Sigmoid colon (tissue), 6 donors: ENCODE measurements at regions not wholly inside any gene's neighbourhood (a gene's known extent, or its start where the extent isn't known, plus 50 kb on each side); places are given as distances from the start of the nearest gene placed in this dataset.

Experiments used
- DNase-seq: peaks from one replicate; pipeline ENCODE4 v3.0.0-alpha.2; 2019
- H3K27ac ChIP-seq, 4 donors: fragments of 200-600 bp; sonication (generic); one replicate each; pipeline ENCODE4 v1.5.1; 2016 to 2019; ENCODE audit warnings: mild to moderate bottlenecking in 1 of 4
- H3K27me3 ChIP-seq, 3 donors: fragments of 200-600 bp; sonication (generic); one replicate each; pipeline ENCODE4 v1.5.1; 2019; ENCODE audit warnings: mild to moderate bottlenecking in 1 of 3
- H3K36me3 ChIP-seq, 4 donors: fragments of 200-600 bp; sonication (generic); one replicate each; pipeline ENCODE4 v1.5.1; 2016 to 2019
- H3K4me1 ChIP-seq, 4 donors: fragments of 200-600 bp; sonication (generic); one replicate each; pipeline ENCODE4 v1.5.1; 2017 to 2019
- H3K4me3 ChIP-seq, 4 donors: fragments of 200-600 bp; sonication (generic); one replicate each; pipeline ENCODE4 v1.5.1; 2017 to 2019; ENCODE audit warnings: mild to moderate bottlenecking in 2 of 4, moderate library complexity in 1 of 4
- H3K9me3 ChIP-seq, 4 donors: fragments of 200-600 bp in 3 of 4; sonication (generic) in 3 of 4; one replicate each; pipeline versions ENCODE4 v1.5.1 to v1.6.1; 2013 to 2019
- EP300 ChIP-seq, 4 donors: sonication (generic); formaldehyde crosslinking; IDR thresholded peaks; one replicate each; pipeline ENCODE4 v1.6.1; 2017; ENCODE audit warnings: antibody characterized with exemption in 4 of 4
- POLR2A ChIP-seq, 2 donors: fragments of 450-650 bp; IDR thresholded peaks; one replicate each; pipeline ENCODE4 v1.6.1; 2016; ENCODE audit warnings: antibody characterized with exemption in 2 of 2, mild to moderate bottlenecking in 2 of 2, moderate library complexity in 2 of 2
- POLR2AphosphoS5 ChIP-seq, 4 donors: sonication (generic); formaldehyde crosslinking; IDR thresholded peaks; one replicate each; pipeline ENCODE4 v1.6.1; 2017; ENCODE audit warnings: antibody characterized with exemption in 4 of 4
- WGBS, 2 donors: extraction: QIAGEN DNeasy Blood & Tissue Kit; methylation state at CpG; one replicate each; pipeline ENCODE4 v1.1.7; 2013; 5-methylcytosine and 5-hydroxymethylcytosine counted together
- intact Hi-C: fragments of 100-400 bp; cut with DNase I; formaldehyde crosslinking; loops from one replicate; pipeline ENCODE4 v1.15.1; 2023
- TF ChIP-seq, protein P1 (sequence below), 4 experiments: fragments of 450-650 bp in 3 of 4; fragments of 200-600 bp in 1 of 4; IDR thresholded peaks; one replicate each; pipeline ENCODE4 v1.5.1; 2016 to 2019; ENCODE audit warnings: antibody characterized with exemption in 4 of 4, mild to moderate bottlenecking in 3 of 4, moderate library complexity in 2 of 4
- donor health status: healthy with polysubstance abuse.
- donor health status: healthy.

DNA sequence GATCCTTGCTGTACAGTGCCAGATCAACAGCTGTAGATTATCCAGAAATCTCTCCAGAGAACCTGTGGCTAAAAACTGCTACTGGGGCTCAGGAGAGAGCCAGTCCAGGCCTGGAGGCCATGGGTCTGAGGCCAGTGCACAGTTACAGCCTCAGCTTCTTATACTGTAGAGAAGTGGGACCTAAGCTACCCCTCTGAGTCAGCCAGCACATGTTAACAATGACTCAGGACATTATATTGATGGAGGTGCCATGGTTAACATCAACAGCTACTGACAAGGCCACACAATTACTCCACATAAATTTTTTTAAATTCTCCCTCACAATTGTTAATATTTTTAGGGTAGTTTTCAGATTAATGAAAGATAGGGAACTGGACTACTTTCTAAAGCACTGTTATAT, 138.5 kb downstream of the RBM26 start:
- Histone ChIP-seq H3K4me3 (no peak overlapping the region), H3K27ac (no peak overlapping the region), H3K9me3 (no peaks in the 10 kb centered on the region), H3K36me3 (no peaks in the 10 kb centered on the region), H3K4me1 (no peaks in the 10 kb centered on the region), H3K27me3 (no peaks in the 10 kb centered on the region)
- DNase-seq: no peak
- intact Hi-C loops: no loop called here
- TF ChIP-seq, protein P1, sequence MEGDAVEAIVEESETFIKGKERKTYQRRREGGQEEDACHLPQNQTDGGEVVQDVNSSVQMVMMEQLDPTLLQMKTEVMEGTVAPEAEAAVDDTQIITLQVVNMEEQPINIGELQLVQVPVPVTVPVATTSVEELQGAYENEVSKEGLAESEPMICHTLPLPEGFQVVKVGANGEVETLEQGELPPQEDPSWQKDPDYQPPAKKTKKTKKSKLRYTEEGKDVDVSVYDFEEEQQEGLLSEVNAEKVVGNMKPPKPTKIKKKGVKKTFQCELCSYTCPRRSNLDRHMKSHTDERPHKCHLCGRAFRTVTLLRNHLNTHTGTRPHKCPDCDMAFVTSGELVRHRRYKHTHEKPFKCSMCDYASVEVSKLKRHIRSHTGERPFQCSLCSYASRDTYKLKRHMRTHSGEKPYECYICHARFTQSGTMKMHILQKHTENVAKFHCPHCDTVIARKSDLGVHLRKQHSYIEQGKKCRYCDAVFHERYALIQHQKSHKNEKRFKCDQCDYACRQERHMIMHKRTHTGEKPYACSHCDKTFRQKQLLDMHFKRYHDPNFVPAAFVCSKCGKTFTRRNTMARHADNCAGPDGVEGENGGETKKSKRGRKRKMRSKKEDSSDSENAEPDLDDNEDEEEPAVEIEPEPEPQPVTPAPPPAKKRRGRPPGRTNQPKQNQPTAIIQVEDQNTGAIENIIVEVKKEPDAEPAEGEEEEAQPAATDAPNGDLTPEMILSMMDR (IDR thresholded peaks at IDR 0.05): no peak
- TF ChIP-seq POLR2AphosphoS5 (IDR thresholded peaks at IDR 0.05) (no peak), EP300 (IDR thresholded peaks at IDR 0.05) (no peak), POLR2A (IDR thresholded peaks at IDR 0.05) (no peak)

DNA sequence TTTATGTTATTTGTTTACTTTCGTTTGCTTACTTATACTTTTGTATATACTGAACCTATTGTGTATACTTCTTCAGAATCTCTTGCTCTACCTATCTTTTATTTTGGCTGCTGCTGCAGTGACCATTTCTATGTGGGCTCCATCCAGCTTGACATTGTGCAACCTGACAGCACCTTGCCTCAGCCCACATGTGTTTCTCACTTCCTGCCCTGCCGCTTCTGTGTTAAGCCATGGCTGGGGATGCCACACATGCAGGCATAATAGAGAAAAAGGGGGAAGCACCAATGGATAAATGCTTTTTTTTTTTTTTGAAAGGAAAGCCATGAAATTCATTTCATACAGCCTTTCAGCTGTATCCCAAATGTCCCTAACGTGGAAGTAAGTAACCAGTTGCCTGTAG, 147.6 kb downstream of the RBM26 start:
- intact Hi-C loops: no loop called here
- Histone ChIP-seq H3K4me3 (no peak overlapping the region), H3K27ac (no peak overlapping the region), H3K4me1 (no peaks in the 10 kb centered on the region), H3K9me3 (no peaks in the 10 kb centered on the region), H3K36me3 (no peaks in the 10 kb centered on the region), H3K27me3 (no peaks in the 10 kb centered on the region)
- DNase-seq: no peak
- 55 to 72% methylated on average over 3 of the region's 3 CpGs for WGBS, 2 donors
- TF ChIP-seq POLR2AphosphoS5 (IDR thresholded peaks at IDR 0.05) (no peak), POLR2A (IDR thresholded peaks at IDR 0.05) (no peak)
- TF ChIP-seq, protein P1 (IDR thresholded peaks at IDR 0.05): no peak

DNA sequence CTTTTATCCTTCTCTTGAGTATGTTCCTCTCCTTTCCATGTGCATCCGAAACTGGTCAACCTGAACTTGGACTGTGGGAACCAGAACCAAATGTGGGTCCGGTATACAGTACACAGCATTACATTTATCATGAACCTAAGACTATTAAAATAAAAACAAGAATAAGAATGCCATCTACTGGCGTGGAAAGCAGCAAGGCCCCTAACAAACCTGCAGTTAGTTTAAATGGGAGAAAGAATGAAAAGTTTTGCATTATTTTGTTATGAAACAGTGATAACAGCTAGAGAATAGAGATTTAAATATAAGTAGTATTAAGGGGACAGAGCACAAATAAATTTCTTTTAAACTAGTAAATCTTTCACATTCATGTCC, 159.5 kb downstream of the RBM26 start:
- no peak overlapping the region for H3K27ac ChIP-seq
- intact Hi-C loops: no loop called here
- H3K36me3 ChIP-seq: no peaks in the 10 kb centered on the region
- DNase-seq: no peak
- no peak overlapping the region for H3K4me3 ChIP-seq
- no peaks in the 10 kb centered on the region for H3K9me3 ChIP-seq
- TF ChIP-seq POLR2AphosphoS5 (IDR thresholded peaks at IDR 0.05) (no peak), POLR2A (IDR thresholded peaks at IDR 0.05) (no peak), EP300 (IDR thresholded peaks at IDR 0.05) (no peak)
- TF ChIP-seq, protein P1 (IDR thresholded peaks at IDR 0.05): no peak
- 67 to 74% methylated on average over 3 of the region's 3 CpGs for WGBS, 2 donors
- H3K4me1 ChIP-seq: no peaks in the 10 kb centered on the region
- H3K27me3 ChIP-seq: no peaks in the 10 kb centered on the region

DNA sequence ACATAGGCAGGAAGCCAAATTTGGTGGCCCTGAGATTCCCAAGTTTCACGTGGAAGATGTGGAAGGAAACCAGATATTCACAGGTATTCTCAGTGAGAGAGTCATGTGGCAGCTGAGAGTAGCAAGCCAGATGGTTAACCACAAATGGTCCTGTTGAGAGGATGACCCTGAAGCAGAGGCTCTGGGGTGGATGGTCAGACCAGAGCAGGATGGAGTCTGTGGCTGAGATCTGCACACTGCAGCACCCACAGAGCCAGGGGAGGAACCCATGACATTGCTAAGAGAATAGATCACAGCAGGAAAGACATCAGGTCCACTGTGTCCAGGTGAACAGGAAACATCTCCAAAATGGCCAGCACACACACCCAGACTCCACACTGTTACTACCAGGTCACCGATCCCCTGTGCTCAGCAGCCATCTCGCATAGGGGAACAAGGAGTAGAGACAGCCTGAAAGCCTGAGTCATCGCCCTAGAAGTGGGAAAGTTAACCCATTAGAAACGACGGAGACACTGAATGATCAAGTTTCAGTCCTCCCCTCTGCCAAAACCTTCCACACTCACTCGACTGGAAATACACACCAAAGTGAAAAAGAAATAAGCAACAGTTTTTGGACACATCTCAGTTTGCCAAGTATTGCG, 160.0 kb downstream of the RBM26 start:
- intact Hi-C loops: no loop called here
- DNase-seq: no peak
- Histone ChIP-seq H3K9me3 (no peaks in the 10 kb centered on the region), H3K27me3 (no peaks in the 10 kb centered on the region), H3K4me1 (no peaks in the 10 kb centered on the region), H3K36me3 (no peaks in the 10 kb centered on the region), H3K4me3 (no peak overlapping the region), H3K27ac (no peak overlapping the region)
- no peak for TF ChIP-seq POLR2A (IDR thresholded peaks at IDR 0.05)
- no peak for TF ChIP-seq POLR2AphosphoS5 (IDR thresholded peaks at IDR 0.05)
- 70 to 84% methylated on average over 8 of the region's 8 CpGs for WGBS, 2 donors

DNA sequence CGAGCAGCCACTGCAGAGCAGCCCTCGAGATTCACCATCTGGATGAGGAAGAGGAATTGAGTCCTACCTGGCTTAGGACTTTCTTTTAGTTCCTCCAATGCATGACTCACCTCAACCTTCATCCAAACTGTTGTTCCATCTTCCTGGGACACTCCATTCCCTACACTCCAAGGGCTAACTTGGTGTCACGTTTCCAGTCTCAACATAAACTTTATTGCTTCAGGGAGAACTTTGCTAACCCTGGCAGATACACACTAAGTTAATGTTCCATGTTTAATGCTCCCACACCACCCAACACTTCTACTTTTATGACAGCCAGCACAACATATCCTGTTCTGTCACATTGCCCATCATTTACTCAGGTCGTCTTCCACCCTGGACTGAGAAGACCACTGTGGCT, 164.4 kb downstream of the RBM26 start:
- WGBS, 2 donors: 17 to 46% methylated on average over 4 of the region's 4 CpGs
- no peak overlapping the region for H3K27ac ChIP-seq
- no peaks in the 10 kb centered on the region for H3K9me3 ChIP-seq
- intact Hi-C loops: no loop called here
- H3K4me1 ChIP-seq: no peaks in the 10 kb centered on the region
- TF ChIP-seq EP300 (IDR thresholded peaks at IDR 0.05) (no peak), POLR2AphosphoS5 (IDR thresholded peaks at IDR 0.05) (no peak), POLR2A (IDR thresholded peaks at IDR 0.05) (no peak)
- TF ChIP-seq, protein P1 (IDR thresholded peaks at IDR 0.05): no peak
- H3K27me3 ChIP-seq: no peaks in the 10 kb centered on the region
- DNase-seq: no peak
- no peaks in the 10 kb centered on the region for H3K36me3 ChIP-seq
- no peak overlapping the region for H3K4me3 ChIP-seq
